ENCODE measurements at regions not wholly inside any gene's neighbourhood (a gene's known extent, or its start where the extent isn't known, plus 50 kb on each side); places are given as distances from the start of the nearest gene placed in this dataset.
"Not testable (repeated sequence)": the region's sequence is repeated elsewhere in the genome, so short reads cannot be mapped to it uniquely, and the experiment has no call there.

- no peak for DNase-seq (ENCODE audit: low spot score)
Measured at GRCh38 chr6:150496629-150497028, 103.1 kb upstream of the PLEKHG1 start.

GRCh38 chr6:150499882-150500312 is 99.8 kb upstream of the PLEKHG1 start:
- no peak for DNase-seq (ENCODE audit: low spot score)

GRCh38 chr6:150500568-150500967 is 99.1 kb upstream of the PLEKHG1 start:
- not testable (repeated sequence) for DNase-seq (ENCODE audit: low spot score)

GRCh38 chr6:150503041-150503440 is 96.6 kb upstream of the PLEKHG1 start:
- no peak for DNase-seq (ENCODE audit: low spot score)

DNA sequence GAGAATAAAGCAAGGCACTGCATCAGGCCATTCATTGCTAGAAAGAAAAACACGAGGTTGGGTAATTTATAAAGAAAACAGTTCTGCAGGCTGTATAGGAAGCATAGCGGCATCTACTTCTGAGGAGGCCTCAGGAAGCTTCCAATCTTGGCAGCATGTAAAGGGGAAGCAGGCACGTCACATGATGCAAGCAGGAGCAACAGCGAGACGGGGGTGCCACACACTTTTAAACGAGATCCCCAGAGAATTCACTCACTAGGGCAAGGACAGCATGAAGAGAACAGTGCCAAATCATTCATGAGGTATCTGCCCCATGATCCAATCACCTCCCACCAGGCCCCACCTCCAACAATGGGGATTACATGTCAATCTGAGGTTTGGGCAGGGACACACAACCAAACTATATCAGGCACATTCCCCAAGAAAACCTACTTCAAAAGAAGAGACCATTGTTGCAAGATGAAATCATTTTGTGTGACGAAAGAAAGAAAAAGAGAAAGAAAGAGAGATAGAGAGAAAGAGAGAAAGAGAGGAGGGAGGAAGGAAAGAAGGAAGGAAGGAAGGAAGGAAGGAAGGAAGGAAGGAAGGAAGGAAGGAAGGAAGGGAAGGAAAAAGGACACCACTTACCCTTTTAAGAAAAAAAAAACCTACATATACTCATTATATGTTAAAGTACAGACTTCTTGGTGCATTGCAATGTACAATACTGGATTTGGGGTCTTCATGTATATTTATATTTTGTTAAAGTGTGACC is 95.9 kb upstream of the PLEKHG1 start:
- DNase-seq (ENCODE audit: low spot score) = no peak

- not testable (repeated sequence) for DNase-seq (ENCODE audit: low spot score)
Measured at GRCh38 chr6:150507361-150507760, 92.3 kb upstream of the PLEKHG1 start.

GRCh38 chr6:150510576-150510975 is 89.1 kb upstream of the PLEKHG1 start:
- no peak for DNase-seq (ENCODE audit: low spot score)

DNA sequence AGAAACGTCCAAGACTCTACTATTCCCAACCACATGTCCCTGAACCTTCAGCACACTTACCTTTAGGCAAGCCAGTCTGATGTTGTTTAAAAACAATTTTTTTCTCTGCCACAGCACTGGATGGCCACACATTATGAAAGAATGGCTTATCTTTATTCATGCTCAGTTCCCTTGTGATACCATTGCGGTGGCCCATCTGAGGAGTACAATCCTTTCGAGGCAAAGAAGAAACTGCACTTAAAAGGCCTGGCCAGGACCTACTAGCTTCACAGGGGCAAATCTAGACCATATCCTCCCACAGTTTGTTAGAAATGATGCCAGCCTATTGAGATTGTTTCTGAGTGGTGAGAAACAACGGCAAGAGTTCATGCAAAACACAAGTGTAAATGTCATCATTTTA is 88.4 kb upstream of the PLEKHG1 start:
- DNase-seq (ENCODE audit: low spot score) = no peak

GRCh38 chr6:150514806-150515380 is 84.8 kb upstream of the PLEKHG1 start:
- DNase-seq (ENCODE audit: low spot score) = no peak

DNA sequence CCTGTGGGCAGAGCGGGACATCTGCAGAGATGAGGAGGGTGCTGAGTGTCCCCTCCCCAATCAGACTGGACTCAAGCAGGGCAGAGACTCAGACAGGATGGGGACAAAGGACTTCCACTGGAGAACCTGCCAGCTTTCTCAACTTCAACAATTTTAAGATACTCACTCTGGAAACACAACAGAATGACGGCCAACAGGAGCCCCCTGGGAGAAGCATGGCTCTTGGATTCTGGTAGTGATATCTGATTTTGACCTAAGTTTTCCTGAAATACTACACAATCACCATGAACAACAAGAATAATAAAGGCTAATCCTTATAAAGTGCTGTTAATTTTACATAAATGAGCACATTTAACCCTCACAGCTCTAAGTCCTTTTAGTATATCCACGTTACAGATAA is 83.5 kb upstream of the PLEKHG1 start:
- DNase-seq (ENCODE audit: low spot score) = no peak

- no peak for DNase-seq (ENCODE audit: low spot score)
Measured at GRCh38 chr6:150517175-150517574, 82.5 kb upstream of the PLEKHG1 start.

- no peak for DNase-seq (ENCODE audit: low spot score)
Measured at GRCh38 chr6:150521482-150521881, 78.2 kb upstream of the PLEKHG1 start.

- DNase-seq (ENCODE audit: low spot score) = not testable (repeated sequence)
Measured at GRCh38 chr6:150523216-150523615, 76.5 kb upstream of the PLEKHG1 start.

DNA sequence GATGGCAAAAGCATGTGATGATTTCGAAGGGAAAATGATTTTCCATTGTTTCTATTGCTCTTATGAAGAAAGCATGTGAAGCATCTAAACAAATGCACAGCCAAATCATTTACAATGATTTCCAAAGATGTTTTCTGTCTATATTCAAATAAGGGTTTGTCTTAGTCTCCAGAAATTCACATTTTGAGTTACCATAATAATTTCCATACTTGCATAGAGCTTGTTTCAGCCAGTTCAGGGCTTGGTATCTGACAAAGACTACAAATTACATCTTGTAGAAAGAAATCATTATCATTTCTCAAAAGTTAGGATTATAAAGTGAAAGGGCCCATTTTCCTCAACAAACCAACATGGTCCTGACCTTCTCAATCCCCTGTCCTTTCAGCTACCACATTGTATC is 74.4 kb upstream of the PLEKHG1 start:
- DNase-seq (ENCODE audit: low spot score) = no peak

- peak; percentile 58 for DNase-seq (ENCODE audit: low spot score)
Measured at GRCh38 chr6:150527100-150527499, 72.6 kb upstream of the PLEKHG1 start.

GRCh38 chr6:150528648-150529285 is 70.9 kb upstream of the PLEKHG1 start:
- DNase-seq (ENCODE audit: low spot score) = peak; percentile 84

GRCh38 chr6:150529646-150530045 is 70.0 kb upstream of the PLEKHG1 start:
- DNase-seq (ENCODE audit: low spot score) = no peak

DNA sequence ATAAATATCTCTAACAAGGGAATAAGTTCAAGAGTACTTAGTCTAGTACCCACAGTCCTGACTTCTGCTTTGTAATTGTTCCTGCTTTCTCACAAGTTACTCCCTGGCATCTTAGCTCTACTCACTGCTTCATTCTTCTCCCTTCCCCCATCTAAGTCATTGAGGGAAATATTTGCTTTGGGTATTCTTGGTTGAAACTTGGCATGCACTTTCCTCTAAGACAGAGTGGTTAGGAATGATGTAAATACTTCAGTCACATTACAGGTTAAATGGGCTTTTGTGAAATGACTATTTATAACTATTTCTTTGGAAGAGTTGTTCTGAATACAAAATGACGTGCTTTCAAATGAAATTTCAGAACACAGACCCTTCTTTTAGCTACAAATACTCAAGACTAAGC is 67.7 kb upstream of the PLEKHG1 start:
- DNase-seq (ENCODE audit: low spot score) = no peak

- no peak for DNase-seq (ENCODE audit: low spot score)
Measured at GRCh38 chr6:150534553-150534952, 65.1 kb upstream of the PLEKHG1 start.

DNA sequence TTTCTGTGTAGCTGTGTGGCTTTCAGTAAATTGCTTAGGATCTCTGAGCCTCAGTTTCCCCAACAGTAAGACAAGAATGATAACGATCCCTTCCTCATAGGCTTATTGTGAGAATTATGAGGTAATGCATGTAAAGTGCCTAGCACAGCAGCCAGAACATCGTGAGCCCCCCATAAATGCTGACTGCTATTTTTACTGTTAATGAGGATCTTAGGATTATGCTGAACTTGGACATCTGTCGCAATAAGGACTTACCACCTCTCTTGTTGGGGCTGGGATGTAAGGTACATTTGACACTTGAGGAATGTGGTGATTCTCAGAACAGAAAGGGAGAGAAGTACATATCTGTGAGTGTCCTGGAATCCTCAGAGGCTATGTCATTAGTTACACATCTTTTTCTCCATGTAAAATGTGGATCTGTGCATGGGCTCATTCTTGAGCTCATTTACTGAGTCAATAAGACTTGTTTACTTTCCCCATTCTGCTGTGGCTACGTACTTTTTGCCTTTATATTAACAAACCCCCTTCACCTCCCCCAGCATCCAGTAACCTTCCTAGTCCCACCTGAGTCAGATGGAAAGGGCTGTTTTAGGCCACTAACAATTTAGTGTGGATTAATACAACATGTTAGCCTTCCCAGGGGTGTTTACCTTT is 64.4 kb upstream of the PLEKHG1 start:
- no peak for DNase-seq (ENCODE audit: low spot score)

DNA sequence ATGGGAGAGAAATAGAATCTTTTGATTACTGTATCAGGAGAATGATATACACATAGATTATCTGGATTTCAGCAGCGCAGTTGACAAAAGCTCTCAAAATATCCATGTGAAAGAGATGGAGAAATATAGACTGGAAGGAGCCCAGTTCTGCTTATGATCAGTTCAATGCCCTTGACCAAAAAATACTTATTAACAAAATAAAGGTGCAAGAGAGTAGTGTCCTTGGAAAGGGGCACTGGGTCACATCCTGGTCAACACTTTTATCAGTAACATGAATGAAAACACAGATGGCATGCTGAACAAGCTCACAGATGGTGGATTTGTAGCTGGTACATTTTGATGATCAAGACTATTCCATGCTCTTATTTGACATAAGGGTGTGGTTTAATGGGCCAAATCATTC is 63.9 kb upstream of the PLEKHG1 start:
- no peak for DNase-seq (ENCODE audit: low spot score)

- no peak for DNase-seq (ENCODE audit: low spot score)
Measured at GRCh38 chr6:150536835-150537234, 62.9 kb upstream of the PLEKHG1 start.

DNA sequence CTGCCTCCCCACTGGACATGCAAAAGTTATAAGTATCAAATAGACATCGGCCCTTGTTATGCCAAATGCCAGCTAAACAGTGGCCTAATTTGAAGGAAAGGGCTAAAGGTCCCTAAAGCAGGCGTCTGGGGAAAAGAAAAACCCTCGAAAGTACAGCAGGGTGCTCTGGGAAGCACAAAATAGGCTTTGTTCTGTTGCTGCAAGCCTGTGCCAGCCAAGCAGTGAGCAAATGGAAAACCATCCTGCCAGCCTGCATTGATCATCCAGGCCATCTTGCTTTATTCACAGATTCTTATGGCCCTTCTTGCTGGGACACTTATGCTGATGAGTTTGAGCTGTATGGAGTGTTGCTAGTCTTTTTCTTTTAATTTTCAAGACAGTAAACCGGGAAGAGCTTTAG is 62.2 kb upstream of the PLEKHG1 start:
- no peak for DNase-seq (ENCODE audit: low spot score)
